MCF 10A (cell line): ENCODE measurements at regions not wholly inside any gene's neighbourhood (a gene's known extent, or its start where the extent isn't known, plus 50 kb on each side); places are given as distances from the start of the nearest gene placed in this dataset.
A peak's percentile ranks its signal among the peaks of the same experiment; 100 is the strongest.

Experiments used
- BruUV-seq: library from RNA; stranded (reverse); fragments of 400-500 nt; replicated peaks from 2 replicates; lab custom pipeline; 2021; lab: Mats Ljungman, UMichigan
- CTCF ChIA-PET: fragments of 300-600 bp; sonication (Branson Sonifier 250); formaldehyde crosslinking; extraction: SDS; loops from one replicate; lab custom pipeline; 2021; ENCODE audit warnings: antibody characterized with exemption, inconsistent platforms; lab: Yijun Ruan, JAX
- POLR2A ChIA-PET: fragments of 300-600, 350-650 bp; sonication (Branson Sonifier 250); formaldehyde crosslinking; extraction: SDS; loops from one replicate; lab custom pipeline; 2020; ENCODE audit warnings: antibody characterized with exemption, inconsistent platforms; lab: Yijun Ruan, JAX
- DNase-seq: peaks from one replicate; pipeline ENCODE4 v3.0.0-alpha.2; 2018; ENCODE audit not compliant: unreplicated experiment
- H3K27ac Mint-ChIP-seq: one replicate; pipeline ENCODE4 v1.8.0; 2022; ENCODE audit warnings: mild to moderate bottlenecking, low read depth, mixed read lengths; ENCODE audit not compliant: unreplicated experiment
- H3K27me3 Mint-ChIP-seq: one replicate; pipeline ENCODE4 v1.8.0; 2022; ENCODE audit warnings: mixed read lengths; ENCODE audit not compliant: insufficient read depth, unreplicated experiment
- H3K36me3 Mint-ChIP-seq: one replicate; pipeline ENCODE4 v1.8.0; 2022; ENCODE audit warnings: mild to moderate bottlenecking, moderate library complexity, mixed read lengths; ENCODE audit not compliant: insufficient read depth, unreplicated experiment
- H3K4me1 Mint-ChIP-seq: one replicate; pipeline ENCODE4 v1.8.0; 2022; ENCODE audit warnings: mixed read lengths; ENCODE audit not compliant: insufficient read depth, unreplicated experiment
- H3K4me3 Mint-ChIP-seq: one replicate; pipeline ENCODE4 v1.8.0; 2022; ENCODE audit warnings: mild to moderate bottlenecking, moderate library complexity, mixed read lengths; ENCODE audit not compliant: unreplicated experiment
- H3K9me3 Mint-ChIP-seq: one replicate; pipeline ENCODE4 v1.8.0; 2022; ENCODE audit warnings: mixed read lengths; ENCODE audit not compliant: unreplicated experiment
- intact Hi-C: fragments of 100-400 bp; cut with micrococcal nuclease; formaldehyde crosslinking; loops from 2 replicates; pipeline ENCODE4 v1.14.1; 2022
- TF ChIP-seq, protein P1 (sequence below): fragments of 200-600 bp; IDR thresholded peaks from one replicate; pipeline ENCODE4 v1.8.0; 2022; ENCODE audit warnings: antibody characterized with exemption, mild to moderate bottlenecking; ENCODE audit not compliant: unreplicated experiment

DNA sequence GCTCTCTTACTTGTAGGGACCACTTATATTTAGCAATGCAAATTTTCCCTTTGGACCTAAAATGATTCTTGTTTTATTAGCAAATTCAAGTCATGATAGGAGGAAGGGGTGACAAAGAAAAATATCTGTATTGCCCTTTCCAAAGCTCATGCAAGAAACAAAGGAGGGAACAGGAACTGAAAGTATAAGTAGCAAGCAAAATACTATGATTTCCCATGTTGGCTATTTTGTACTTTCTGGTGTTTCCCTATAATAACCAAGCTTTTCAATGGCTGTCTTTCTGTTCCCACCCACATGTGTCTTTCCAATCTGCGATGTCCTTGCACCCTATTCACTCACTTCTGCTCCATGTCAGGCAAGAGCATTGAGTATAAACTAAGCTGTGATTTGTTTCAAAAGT, 279.7 kb downstream of the RNF144A start:
- H3K36me3 Mint-ChIP-seq = no peaks in the 10 kb centered on the region
- DNase-seq = no peak
- intact Hi-C loops = no loop called here
- peaks cover 7% of the 10 kb centered on the region for H3K9me3 Mint-ChIP-seq
- TF ChIP-seq, protein P1, sequence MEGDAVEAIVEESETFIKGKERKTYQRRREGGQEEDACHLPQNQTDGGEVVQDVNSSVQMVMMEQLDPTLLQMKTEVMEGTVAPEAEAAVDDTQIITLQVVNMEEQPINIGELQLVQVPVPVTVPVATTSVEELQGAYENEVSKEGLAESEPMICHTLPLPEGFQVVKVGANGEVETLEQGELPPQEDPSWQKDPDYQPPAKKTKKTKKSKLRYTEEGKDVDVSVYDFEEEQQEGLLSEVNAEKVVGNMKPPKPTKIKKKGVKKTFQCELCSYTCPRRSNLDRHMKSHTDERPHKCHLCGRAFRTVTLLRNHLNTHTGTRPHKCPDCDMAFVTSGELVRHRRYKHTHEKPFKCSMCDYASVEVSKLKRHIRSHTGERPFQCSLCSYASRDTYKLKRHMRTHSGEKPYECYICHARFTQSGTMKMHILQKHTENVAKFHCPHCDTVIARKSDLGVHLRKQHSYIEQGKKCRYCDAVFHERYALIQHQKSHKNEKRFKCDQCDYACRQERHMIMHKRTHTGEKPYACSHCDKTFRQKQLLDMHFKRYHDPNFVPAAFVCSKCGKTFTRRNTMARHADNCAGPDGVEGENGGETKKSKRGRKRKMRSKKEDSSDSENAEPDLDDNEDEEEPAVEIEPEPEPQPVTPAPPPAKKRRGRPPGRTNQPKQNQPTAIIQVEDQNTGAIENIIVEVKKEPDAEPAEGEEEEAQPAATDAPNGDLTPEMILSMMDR = no peak
- no TSS peak for BruUV-seq
- H3K4me1 Mint-ChIP-seq = peaks cover 5% of the 10 kb centered on the region
- ChIA-PET CTCF (interaction anchor here (0.5 kb wide), 1 partner anchor 29 kb away, joined by 3 read pairs; no protein-coding TSS in a partner anchor), POLR2A (no interaction called here)
- no peak overlapping the region for H3K4me3 Mint-ChIP-seq
- H3K27me3 Mint-ChIP-seq = no peaks in the 10 kb centered on the region
- H3K27ac Mint-ChIP-seq = no peak overlapping the region

- Mint-ChIP-seq H3K9me3 (peaks cover 7% of the 10 kb centered on the region), H3K4me3 (no peak overlapping the region), H3K27me3 (no peaks in the 10 kb centered on the region), H3K27ac (no peak overlapping the region), H3K4me1 (no peaks in the 10 kb centered on the region), H3K36me3 (no peaks in the 10 kb centered on the region)
- ChIA-PET CTCF (interaction anchor here (0.6 kb wide), 1 partner anchor 781 kb away, joined by 4 read pairs; no protein-coding TSS in a partner anchor), POLR2A (no interaction called here)
- intact Hi-C loops = loop anchor here (5.0 kb wide), 2 partner anchors 175 to 225 kb away; no protein-coding TSS in a partner anchor
- no peak for DNase-seq
- BruUV-seq = no TSS peak
- TF ChIP-seq, protein P1 = no peak
Observed at GRCh38 chr2:7201851-7202250, 284.6 kb downstream of the RNF144A start.

DNA sequence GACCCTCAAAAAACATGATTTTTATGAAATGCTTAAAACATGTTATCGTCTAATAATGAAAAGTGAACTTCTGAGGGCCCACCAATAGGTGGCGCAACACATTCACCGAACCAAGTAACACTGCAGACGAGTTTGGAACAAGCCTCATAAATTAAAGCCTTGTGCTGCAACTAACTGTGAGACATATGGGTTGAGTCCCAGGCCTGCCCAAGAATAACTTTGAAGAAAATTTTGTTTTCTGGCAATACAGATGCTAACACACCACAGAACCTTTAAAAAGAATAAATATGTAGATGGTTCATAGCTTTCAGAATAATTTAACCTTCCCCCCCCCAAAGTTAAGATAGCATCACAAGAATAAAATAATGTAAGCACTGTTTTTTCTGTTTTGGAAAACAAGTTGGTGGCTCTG, 285.9 kb downstream of the RNF144A start:
- no TSS peak for BruUV-seq
- CTCF ChIA-PET = interaction anchor here (0.5 to 2.5 kb wide), 29 partner anchors 10 to 1763 kb away, joined by 3 to 12 read pairs (median 4); partner anchors contain the start of gene ID2
- DNase-seq = peak; percentile 61
- H3K9me3 Mint-ChIP-seq = peaks cover 7% of the 10 kb centered on the region
- H3K27me3 Mint-ChIP-seq = no peaks in the 10 kb centered on the region
- H3K4me3 Mint-ChIP-seq = no peak overlapping the region
- POLR2A ChIA-PET = no interaction called here
- no peak overlapping the region for H3K27ac Mint-ChIP-seq
- no peaks in the 10 kb centered on the region for H3K36me3 Mint-ChIP-seq
- TF ChIP-seq, protein P1 = peak; percentile 78
- no peaks in the 10 kb centered on the region for H3K4me1 Mint-ChIP-seq
- intact Hi-C loops = loop anchor here (1.0 to 5.0 kb wide), 4 partner anchors 161 to 1479 kb away; partner anchors contain the start of gene ID2

- no TSS peak for BruUV-seq
- DNase-seq = no peak
- H3K4me3 Mint-ChIP-seq = no peak overlapping the region
- H3K27ac Mint-ChIP-seq = no peak overlapping the region
- intact Hi-C loops = no loop called here
- H3K4me1 Mint-ChIP-seq = no peaks in the 10 kb centered on the region
- H3K27me3 Mint-ChIP-seq = no peaks in the 10 kb centered on the region
- ChIA-PET POLR2A (no interaction called here), CTCF (interaction anchor here (0.6 to 2.5 kb wide), 7 partner anchors 12 to 910 kb away, joined by 3 to 9 read pairs (median 4); no protein-coding TSS in a partner anchor)
- H3K9me3 Mint-ChIP-seq = no peaks in the 10 kb centered on the region
- TF ChIP-seq, protein P1 = no peak
- no peaks in the 10 kb centered on the region for H3K36me3 Mint-ChIP-seq
Observed at GRCh38 chr2:7205151-7205830, 288.1 kb downstream of the RNF144A start.
